CD4-positive, alpha-beta T cell treated with Interferon alpha-2 for 1 hour (primary cell): ENCODE measurements at regions not wholly inside any gene's neighbourhood (a gene's known extent, or its start where the extent isn't known, plus 50 kb on each side); places are given as distances from the start of the nearest gene placed in this dataset.
"Not testable (repeated sequence)": the region's sequence is repeated elsewhere in the genome, so short reads cannot be mapped to it uniquely, and the experiment has no call there.

Source experiments
- DNase-seq, 2 donors: peaks; one replicate each; pipeline ENCODE4 v3.0.0-alpha.2; 2020 to 2022

DNA sequence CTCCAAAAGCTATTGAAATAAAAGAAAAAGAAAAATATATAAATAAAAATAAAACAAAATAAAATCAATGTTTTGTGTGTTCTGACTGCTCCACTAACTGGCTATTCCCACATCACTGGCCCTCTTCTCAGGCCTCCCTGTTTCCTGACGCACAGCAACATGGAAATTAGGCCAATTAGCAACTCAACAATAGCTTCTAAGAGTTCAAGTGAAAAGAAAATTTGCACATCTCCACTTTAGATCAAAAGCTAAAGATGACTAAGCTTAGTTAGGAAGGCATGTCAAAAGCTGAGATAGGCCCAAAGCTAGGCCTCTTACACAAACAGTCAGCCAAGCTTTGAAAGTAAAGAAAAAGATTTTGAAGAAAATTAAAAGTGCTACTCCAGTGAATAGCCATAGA is 200.8 kb downstream of the DUSP6 start:
- no peak for DNase-seq

DNA sequence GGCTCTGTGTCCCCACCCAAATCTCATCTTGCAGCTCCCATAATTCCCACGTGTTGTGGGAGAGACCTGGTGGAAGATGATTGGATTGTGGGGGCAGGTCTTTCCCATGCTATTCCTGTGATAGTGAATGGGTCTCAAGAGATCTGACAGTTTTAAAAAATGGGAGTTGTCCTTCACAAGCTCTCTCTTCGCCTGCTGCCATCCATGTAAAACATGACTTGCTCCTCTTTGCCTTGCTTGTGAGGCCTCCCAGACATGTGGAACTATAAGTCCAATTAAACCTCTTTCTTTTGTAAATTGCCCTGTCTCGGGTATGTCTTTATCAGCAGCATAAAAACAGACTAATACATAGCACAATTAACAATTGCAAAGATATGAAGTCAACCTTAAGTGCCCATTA is 201.5 kb downstream of the DUSP6 start:
- DNase-seq = not testable (repeated sequence)

DNA sequence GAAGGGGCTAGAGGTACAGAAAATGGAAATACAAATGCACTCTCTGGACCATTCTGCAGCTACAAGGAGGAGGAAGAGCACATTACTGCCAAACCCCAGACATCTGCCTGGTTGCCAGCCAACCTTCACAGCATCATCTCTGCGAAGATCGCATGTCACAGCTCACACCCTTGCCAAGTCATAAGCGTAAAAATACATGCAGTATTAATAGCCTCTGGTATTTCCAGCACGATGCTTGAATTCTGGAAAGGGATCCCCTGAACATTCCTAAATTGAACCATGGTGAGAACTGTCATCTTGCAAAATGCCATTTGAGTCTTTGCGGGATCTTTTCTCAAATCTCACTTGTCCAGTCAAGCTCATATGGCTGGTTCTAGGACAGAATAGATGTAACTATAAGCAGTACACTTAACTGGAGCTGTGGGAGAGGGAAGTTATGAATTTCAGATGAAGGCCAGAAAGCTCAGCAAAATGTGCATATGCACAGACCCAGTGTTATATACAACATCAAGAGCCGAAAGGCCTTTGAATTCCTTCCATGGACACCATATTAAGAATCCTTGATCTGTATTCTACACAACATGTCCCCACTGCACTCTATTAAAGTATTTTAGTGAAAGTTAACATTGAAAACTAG is 211.6 kb downstream of the DUSP6 start:
- DNase-seq = no peak

DNA sequence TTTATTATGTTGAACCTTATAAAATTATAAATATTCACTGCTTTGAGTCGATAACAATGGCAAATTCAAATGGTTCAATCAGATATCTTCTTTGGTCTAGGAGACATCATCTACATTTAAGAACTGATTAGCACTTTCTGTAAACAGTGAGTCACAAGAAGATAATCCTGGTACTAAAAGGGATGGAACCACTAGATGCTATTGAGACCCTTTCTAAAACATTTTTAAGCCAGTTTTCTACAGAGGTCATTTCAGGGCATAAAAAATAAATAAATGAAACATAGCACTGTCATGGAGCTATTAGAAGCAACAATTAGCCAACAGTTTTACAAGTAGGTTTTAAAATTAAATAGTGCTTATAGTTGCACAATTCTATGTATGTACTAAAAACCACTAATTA is 212.2 kb downstream of the DUSP6 start:
- DNase-seq = no peak

DNA sequence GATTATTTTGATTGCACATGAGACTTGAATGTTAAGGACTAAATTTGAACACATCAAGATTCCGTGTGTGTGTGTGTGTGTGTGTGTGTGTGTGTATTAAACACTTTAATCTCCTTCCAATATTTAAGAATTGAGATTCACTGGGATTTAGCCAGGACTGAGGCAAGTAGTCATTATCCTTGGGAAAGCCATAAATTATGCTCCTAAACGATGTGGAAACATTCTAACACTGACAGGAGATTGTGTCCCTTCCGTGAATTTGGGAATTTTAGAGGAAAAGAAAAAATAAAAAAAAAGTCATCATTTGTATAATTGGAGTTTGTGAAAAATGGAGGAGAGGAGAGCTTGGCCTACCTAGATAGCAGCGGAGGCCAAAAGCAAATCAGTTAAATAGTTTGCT is 212.9 kb downstream of the DUSP6 start:
- DNase-seq = no peak

DNA sequence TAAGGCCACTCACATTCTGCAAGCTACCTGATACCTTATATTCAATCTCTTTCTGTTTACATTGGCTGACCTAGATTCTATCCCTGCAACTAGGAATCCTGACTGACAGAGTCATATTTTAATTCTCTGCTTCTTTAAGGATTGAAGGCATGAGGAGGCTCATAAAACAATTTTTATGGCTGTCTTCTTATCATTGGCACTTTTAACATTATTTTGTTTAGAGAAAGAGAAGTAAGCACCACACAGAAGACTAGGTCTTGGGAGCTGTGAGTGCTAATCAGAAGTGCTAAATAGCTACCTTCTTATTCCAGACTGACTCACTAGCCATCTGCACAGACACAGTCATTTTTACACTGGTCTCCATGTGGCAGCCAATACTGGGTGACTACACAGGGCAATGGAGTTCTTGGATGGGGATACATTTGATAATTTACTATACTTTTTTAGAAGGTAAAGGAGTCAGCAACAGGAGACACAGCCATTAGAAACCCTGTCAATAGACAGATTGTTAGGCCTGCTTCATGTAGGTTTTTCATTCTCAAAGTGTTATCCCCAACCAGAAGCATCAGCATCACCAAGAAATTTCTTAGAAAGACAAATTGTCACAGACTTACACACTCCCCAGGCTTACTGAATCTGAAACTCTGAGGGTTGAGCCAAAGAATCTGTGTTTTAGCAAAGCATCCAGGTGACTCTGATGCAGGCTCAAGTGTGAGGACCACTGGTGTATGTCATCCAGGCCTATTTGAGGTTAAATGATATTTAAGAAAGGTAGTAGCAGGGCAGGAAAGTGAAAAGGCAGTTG is 214.1 kb downstream of the DUSP6 start:
- no peak for DNase-seq

DNA sequence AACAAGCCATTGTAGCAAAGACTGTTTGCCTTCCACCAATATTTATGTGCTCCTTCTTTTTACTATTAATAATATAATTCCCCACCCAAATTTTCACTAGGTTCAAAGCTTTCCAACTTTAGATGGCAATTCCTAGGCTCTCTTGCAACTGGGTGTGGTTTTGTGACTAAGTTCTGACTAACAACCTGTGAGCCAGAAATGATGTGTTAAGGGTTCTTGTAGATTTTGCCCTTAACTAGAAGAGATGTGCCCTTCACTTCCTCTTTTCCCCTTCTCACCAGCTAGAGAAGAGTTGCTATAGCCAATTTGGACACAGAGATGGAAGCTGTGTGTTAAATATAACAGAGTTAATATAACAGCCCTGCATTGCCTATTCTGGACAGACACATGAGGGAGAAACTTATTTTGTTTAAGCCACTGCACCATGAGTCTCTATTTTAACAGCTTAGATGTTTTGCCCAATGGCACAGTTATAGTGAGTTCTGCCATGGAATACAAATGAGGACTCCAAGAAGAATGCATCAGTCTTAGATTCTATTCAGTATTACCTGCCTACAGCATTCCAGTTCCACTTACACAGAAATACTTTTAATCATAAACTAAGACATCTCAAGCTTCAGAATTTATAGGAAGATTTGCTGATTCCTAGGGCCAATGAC is 216.2 kb downstream of the DUSP6 start:
- DNase-seq = no peak

DNA sequence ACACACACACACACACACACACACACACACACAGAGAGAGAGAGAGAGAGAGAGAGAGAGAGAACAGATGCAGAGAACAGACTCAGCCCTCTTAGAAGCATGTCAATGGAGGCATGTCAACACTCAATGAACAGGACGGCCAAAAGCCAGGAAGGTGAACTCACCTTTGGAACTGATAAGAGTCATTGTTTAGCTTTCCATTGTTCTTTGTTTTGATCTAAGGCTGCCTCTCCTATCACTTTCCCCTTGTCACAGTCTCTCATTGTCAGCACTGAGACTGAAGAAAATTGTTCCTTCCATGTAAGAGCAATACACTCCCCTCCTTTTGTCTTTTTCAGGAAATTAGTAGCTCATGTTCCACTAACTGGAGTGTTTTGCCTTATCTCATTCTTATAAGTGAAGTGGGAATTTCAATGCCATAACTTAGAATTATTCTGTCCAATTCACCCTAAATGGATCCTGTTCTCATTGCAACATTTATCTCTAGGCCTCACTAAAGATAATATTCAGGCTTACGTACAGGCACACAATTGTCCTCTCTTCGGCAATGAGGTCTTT is 218.0 kb downstream of the DUSP6 start:
- DNase-seq = no peak

DNA sequence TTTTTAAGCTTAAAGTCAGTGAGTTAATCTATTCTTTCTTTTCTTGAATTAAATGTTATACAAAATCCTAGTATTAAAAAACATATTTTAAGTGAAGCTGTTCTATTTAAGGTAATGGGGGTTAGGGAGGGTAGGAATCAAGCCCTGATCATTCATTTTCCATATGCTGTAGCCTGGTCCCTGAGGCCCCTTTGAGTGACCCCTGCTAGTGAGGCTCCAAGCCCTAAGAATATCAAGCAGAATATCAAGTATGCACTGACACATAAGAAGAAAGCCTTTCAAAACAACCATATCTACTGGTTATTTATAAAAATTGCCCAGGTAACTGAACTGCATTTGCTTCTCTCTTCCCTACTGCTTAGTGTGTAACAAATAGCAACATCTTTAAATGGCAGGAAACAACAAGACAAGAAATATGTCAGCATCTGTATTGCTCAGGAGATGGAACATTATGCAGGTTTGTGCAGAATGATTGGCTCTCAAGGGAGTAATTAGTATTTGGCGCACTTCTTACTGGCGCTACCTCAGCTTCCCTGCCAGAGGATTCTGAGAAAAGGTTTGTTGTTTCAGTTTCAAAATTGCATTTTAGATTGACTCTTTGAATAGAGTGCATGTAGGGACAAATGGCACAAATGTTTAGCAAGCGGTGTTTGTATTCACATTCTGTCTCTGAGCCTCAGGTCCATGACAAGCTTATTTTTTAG is 223.0 kb downstream of the DUSP6 start:
- no peak for DNase-seq

DNA sequence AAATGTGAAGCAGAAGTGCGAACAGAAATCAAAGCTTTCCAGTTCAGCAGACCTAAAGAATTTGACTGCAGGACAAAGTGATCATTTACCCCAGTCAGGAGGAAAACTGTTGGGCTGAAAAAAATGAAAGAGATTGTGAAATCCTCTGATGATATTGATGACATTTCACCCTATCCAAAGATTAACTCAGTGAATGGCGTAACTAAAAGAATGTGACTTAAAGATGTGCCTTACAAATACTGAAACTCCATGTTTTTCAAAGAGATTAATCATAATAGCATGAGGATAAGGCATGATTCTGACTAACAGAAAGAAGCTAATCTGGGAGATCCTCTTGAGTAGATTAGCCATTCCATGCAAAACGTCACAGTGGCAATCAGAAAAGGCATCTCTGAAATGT is 225.6 kb downstream of the DUSP6 start:
- no peak for DNase-seq

DNA sequence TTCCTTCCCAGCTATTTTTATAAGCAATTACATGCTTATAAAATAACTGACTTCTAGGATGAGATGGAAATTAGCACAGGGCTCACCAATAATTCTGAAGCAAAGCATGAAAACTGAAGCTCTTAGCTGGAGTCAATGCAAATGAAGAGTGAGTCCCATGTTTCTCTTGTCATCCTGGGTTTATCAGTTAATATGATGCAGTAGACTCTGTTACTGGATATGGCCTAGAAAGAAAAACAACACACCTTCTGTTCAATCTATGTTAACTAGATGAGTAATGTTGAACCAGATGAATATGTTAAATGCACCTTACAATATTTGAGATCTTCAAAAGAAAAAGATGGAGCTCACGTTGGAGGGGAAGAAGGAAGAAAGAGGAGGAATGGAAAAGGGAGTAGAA is 229.4 kb downstream of the DUSP6 start:
- no peak for DNase-seq

DNA sequence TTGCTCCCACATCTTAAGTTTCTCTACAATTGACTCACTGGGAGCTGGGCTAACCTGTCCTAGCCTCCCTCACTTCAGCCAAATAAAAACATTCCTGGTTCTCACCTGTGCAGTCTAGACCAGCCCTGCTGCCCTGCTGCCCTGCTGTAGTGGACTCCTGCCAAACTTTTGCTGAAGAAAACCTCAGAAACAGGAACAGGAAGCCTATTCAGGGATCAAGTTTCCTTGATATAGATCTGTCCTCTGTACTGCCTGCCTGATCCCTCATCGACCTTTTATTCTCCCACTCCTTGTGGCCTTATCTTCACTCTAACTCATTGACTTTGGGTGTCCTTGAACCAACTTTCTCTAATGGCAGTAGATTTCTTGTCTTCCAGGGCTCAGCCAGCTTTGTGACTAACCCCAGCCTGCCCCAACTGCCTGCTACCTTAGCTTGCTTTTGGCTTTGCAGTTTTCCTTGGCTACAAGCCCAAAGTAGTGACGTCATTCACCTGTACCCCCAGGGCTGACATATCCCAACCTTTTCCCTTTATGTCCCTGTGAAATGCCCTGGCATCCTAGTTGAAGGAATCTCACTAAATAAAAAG is 234.8 kb downstream of the DUSP6 start:
- no peak for DNase-seq

DNA sequence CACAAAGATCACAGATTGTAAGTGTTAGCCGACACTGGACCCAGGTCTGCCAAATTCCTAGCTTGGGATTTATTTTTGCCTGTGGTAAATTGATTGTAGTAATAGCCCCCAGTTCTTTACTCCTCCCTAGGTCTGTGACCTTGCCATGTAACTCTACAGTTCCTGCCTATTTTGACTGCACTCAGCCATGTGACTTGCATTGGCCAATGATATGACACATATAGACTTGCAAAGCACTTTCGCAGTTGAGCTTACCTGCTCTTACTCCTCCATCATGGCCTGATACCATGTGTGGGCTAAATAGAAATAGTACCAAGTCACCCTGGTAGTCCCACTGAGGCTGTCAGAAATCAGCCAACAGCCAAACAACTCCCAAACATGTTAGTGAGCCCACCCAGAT is 240.3 kb downstream of the DUSP6 start:
- no peak for DNase-seq

DNA sequence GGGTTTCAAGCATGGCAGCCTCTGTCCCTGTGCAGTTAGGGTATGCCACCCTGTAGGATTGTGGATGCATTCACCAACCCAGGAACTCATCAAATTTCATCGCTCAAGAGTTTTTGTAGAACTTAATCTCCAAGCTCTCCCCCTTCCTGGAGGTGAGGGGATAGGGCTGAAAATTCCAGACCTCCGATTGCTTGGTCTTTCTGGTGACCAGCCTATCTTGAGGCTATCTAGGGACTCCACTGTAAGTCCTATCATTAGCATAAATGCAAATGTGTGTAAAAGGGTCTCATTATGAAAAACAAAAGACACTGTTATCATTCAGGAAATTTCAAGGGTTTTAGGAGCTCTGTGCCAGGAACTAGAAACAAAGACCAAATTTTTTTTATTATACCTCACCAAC is 244.0 kb downstream of the DUSP6 start:
- no peak for DNase-seq

DNA sequence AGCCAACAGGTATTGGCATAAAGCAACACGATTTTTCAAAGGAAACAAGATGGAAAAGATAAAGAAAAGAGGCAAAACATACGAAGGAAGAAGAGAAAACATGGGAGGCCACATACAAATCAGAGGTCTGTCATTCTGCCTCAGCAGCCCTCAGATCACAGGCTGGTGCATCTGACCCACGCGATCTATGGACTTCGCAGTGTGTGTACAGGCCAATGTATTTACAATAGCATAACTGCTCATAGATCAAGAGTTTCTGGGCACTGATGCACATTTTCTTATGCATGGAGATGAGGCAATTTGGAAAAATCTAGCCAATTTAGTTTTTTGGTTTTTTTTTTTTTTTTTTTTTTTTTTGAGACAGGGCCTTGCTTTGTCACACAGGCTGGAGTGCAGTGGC is 245.4 kb downstream of the DUSP6 start:
- no peak for DNase-seq

DNA sequence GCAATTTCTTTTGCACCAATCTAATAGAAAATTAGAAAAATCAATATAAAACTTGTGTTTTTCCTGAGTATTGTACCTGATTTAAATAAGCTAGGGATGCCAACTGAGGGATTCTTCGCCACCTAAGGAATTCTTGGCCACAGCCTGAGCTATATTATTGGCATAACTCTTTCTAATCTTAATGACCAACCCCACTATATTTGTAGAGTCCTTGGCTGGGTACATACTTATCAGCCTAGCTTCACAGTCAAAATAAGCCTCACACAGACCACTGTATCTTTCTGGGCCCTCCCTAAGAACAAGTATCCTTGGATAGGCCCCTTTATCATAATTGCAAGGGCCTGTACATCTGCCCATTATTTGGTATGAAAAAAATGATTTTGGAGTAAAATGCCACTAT is 247.1 kb downstream of the DUSP6 start:
- no peak for DNase-seq

DNA sequence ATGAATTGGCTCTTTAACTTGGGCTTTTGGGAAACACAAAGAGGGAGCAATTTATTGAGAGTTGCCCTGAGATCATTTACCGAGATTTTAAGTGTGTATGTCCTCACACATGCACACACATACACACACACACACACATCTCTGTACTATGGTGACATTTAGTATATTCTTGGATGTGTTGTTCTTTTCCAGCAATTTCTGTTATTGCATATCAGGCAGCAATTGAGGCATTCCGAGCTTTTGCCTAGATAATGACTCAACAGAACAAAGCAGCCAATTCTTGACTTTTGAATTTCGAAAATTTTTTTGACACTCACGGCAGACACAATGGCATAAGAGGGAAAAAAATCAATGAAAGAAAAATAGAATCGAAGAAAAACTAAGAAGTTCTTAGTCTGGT is 248.5 kb downstream of the DUSP6 start:
- no peak for DNase-seq

DNA sequence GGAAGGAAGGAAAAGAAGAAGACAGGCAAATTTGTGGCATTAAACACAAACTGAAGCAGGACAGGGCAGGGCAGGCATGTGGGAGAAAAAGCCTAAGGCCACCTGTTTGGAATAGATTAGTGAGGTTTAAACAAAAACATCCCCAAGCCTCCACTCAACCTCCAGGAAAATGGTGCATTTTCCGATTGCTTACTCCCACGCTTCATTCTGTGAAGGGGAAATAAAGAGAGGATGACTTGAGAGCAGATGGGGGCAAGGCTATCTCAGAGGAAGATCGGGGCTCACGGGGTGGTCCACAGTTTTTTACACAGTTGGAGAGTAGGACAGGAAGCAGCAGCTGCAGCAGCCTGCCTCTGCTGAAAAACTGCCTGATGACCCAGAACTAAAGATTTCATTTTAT is 250.9 kb downstream of the DUSP6 start:
- DNase-seq = no peak

DNA sequence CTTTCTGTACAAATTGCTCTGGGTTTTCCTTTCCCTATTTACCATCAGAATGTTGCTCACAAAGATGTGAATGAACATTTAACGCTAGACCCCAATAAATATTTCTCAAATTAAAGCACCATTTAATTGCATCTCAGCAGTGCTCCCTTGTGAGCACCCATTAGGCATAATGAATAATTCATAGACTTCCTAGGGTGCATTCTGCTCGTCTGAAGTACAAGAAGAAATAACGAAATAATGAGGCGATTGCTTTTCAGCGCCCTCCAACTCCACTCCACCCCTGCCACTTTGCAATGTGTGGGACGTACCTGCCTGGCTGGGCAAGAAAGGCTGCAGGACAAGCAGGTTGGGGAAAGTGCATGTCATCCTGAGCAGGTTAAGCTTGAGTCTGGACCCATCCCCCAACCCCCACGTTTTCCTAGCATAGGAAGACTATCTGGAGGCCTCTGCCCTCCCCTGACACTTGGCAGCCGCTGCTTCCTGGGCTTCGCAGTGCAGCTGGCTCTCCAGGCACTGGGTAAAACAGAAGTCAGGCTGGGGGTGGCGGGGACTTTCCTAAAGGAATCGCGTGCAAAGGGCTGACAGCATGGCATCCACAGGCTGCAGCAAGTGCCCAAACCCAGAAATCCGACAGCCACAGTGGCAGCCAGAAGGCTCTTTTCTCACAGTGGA is 253.7 kb downstream of the DUSP6 start:
- no peak for DNase-seq

DNA sequence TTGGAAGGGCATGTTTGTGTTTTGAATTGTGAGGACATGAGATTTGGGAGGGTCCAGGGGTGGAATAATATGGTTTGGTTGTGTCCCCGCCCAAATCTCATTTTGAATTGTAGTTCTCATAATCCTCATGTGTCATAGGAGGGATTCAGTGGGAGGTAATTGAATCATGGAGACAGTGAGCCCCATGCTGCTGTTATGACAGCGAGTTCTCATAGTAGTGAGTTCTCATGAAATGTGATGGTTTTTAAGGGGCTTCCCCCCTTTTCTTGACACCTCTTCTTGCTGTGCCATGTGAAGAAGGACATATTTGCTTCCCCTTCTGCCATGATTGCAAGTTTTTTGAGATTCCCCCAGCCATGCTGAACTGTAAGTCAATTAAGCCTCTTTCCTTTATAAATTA is 260.0 kb downstream of the DUSP6 start:
- DNase-seq = no peak

DNA sequence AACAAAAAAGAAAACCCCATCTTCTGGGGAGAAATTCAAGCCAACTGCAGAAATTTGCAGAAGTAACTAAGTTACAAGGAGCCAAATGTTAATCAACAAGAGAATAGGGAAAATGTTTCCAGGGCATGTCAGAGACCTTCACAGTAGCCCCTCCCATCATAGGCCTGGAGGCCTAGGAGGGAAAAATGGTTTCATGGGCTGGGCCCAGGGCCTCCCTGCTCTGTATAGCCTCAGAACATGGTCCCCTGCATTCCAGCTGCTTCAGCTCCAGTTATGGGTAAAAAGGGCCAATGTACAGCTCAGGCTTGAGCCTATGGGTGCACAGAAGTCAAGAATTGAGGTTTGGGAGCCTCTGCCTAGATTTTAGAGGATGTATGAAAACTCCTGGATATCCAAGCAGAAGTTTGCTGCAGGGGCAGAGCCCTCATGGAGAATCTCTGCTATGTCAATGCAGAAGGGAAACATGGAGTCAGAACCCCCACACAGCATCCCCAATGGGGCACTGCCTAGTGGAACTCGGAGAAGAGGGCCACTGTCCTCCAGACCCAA is 260.9 kb downstream of the DUSP6 start:
- DNase-seq = no peak

DNA sequence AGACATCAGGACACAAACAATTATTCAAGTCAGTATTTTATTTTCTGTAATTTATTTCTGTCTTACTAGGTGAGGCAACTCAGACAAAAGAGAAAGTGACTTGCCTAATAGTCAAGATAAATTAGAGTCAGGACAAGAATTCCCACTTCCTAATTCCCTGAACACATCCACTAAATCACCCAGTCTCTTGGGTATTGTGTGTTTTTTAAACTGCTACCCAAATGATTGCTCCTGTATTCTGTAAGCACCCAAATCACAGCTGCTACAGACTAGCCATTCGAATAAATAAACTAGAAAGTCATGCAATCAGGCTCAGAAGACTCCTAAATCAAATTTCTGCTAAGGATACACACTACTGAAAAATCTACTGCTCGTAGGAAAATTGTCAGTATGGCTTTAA is 263.0 kb downstream of the DUSP6 start:
- DNase-seq = no peak
